Transverse colon (tissue), 3 donors: ENCODE measurements at regions not wholly inside any gene's neighbourhood (a gene's known extent, or its start where the extent isn't known, plus 50 kb on each side); places are given as distances from the start of the nearest gene placed in this dataset.

Experiments used
- EP300 ChIP-seq: sonication (generic); formaldehyde crosslinking; IDR thresholded peaks from one replicate; pipeline ENCODE4 v1.6.1; 2017; ENCODE audit warnings: antibody characterized with exemption, low read depth
- POLR2A ChIP-seq: fragments of 450-650 bp; IDR thresholded peaks from one replicate; pipeline ENCODE4 v1.6.1; 2016; ENCODE audit warnings: antibody characterized with exemption, mild to moderate bottlenecking, moderate library complexity
- TF ChIP-seq, protein P1 (sequence below), 5 experiments: fragments of 200-600 bp in 3 of 5; fragments of 450-650 bp in 2 of 5; sonication (generic) in 3 of 5; IDR thresholded peaks; 1 replicate in 2 of 5; 2 replicates in 3 of 5; pipeline ENCODE4 v1.5.1; 2016 to 2017; ENCODE audit warnings: antibody characterized with exemption in 5 of 5, inconsistent platforms in 3 of 5, mild to moderate bottlenecking in 2 of 5, moderate library complexity in 1 of 5

DNA sequence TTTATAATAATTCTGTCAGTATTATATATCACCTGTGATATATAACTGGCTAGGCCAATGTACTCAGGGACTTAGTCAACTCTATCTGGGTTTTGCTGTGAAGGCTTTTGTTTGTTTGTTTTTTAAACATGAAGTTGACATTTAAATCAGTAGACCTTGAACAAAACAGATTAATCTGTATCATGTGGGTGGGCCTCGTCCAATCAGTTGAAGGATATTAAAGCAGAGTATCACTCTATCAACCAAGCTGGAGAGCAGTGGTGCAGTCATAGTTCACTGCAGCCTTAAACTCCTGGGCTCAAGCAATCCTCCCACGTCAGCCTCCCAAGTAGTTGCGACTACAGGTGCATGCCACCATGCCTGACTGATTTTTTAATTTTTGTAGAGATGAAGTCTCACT is 870.2 kb downstream of the TYW1 start:
- TF ChIP-seq POLR2A (no peak), EP300 (no peak)
- TF ChIP-seq, protein P1, sequence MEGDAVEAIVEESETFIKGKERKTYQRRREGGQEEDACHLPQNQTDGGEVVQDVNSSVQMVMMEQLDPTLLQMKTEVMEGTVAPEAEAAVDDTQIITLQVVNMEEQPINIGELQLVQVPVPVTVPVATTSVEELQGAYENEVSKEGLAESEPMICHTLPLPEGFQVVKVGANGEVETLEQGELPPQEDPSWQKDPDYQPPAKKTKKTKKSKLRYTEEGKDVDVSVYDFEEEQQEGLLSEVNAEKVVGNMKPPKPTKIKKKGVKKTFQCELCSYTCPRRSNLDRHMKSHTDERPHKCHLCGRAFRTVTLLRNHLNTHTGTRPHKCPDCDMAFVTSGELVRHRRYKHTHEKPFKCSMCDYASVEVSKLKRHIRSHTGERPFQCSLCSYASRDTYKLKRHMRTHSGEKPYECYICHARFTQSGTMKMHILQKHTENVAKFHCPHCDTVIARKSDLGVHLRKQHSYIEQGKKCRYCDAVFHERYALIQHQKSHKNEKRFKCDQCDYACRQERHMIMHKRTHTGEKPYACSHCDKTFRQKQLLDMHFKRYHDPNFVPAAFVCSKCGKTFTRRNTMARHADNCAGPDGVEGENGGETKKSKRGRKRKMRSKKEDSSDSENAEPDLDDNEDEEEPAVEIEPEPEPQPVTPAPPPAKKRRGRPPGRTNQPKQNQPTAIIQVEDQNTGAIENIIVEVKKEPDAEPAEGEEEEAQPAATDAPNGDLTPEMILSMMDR (IDR thresholded peaks at IDR 0.05) = no peak
